ENCODE measurements at regions not wholly inside any gene's neighbourhood (a gene's known extent, or its start where the extent isn't known, plus 50 kb on each side); places are given as distances from the start of the nearest gene placed in this dataset.

DNA sequence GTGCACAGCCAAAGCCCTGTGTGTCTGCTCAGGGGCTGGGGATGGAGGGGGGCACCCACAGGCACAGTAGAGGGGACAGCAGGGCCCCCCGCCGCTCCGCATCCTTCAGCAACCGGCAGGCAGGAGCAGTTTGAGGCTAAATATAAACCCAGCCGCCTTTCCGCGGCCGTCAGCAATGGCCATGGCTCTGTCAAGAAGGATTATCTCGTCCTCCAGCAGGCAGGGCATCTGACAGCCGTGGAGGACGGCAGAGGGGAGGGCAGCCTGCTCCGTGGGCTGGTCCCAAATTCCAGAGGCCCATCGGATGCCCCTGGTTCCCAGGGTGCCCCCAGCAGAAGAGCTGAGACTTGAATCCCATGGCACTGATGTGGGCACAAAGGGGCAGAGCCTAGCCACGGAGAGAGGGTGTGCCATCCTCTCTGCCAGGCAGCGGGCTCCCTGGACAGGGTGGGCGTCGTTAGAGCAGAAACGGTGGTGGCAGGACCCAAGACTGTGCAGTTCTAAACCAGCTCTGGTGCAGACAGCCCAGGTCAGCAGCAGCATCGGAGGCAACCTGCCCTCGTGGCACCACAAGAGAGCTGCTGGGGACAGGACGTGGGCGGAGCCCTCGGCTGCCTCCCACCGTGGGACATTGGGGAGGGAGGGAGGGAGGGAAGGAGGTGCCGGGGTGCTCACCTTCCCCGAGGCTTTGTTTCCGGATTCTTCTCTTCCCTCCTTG lies 198.8 kb upstream of the CIBAR2 start:
- TF ChIP-seq, protein P1, sequence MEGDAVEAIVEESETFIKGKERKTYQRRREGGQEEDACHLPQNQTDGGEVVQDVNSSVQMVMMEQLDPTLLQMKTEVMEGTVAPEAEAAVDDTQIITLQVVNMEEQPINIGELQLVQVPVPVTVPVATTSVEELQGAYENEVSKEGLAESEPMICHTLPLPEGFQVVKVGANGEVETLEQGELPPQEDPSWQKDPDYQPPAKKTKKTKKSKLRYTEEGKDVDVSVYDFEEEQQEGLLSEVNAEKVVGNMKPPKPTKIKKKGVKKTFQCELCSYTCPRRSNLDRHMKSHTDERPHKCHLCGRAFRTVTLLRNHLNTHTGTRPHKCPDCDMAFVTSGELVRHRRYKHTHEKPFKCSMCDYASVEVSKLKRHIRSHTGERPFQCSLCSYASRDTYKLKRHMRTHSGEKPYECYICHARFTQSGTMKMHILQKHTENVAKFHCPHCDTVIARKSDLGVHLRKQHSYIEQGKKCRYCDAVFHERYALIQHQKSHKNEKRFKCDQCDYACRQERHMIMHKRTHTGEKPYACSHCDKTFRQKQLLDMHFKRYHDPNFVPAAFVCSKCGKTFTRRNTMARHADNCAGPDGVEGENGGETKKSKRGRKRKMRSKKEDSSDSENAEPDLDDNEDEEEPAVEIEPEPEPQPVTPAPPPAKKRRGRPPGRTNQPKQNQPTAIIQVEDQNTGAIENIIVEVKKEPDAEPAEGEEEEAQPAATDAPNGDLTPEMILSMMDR (IDR thresholded peaks at IDR 0.05): no peak
- no peak for TF ChIP-seq POLR2A (IDR thresholded peaks at IDR 0.05)

Data from lower leg skin (tissue), 3 donors.